Mesodermal cell (in vitro differentiated cells): ENCODE measurements at regions not wholly inside any gene's neighbourhood (a gene's known extent, or its start where the extent isn't known, plus 50 kb on each side); places are given as distances from the start of the nearest gene placed in this dataset.

Experiments
- H3K27ac ChIP-seq: 2 replicates; pipeline ENCODE4 v1.7.0; 2013; ENCODE audit warnings: mild to moderate bottlenecking, low read depth, low read length, moderate library complexity; ENCODE audit not compliant: severe bottlenecking
- H3K36me3 ChIP-seq: 2 replicates; pipeline ENCODE4 v1.7.1; 2013; ENCODE audit warnings: mild to moderate bottlenecking, low read length, moderate library complexity; ENCODE audit not compliant: control insufficient read depth, insufficient read depth
- H3K4me1 ChIP-seq: one replicate; pipeline ENCODE4 v1.7.1; 2013; ENCODE audit warnings: mild to moderate bottlenecking, low read length; ENCODE audit not compliant: insufficient read depth, control insufficient read depth, poor library complexity, severe bottlenecking
- H3K4me3 ChIP-seq: 2 replicates; pipeline ENCODE4 v1.7.0; 2013; ENCODE audit warnings: low read length, control low read depth, mild to moderate bottlenecking; ENCODE audit not compliant: insufficient read depth, poor library complexity, severe bottlenecking; ENCODE audit errors: extremely low read depth
- H3K9me3 ChIP-seq: 2 replicates; pipeline ENCODE4 v1.7.1; 2013; ENCODE audit warnings: mild to moderate bottlenecking, low read length, moderate library complexity; ENCODE audit not compliant: control insufficient read depth
- whole genome bisulfite sequencing, 2 experiments: methylation state at CpG; one replicate each; pipeline ENCODE4 v1.1.5; 2013; ENCODE audit warnings: missing lambda C conversion rate in 2 of 2; ENCODE audit not compliant: insufficient coverage in 2 of 2; 5-methylcytosine and 5-hydroxymethylcytosine counted together

- no peaks in the 10 kb centered on the region for H3K9me3 ChIP-seq
- no peaks in the 10 kb centered on the region for H3K36me3 ChIP-seq
- H3K4me3 ChIP-seq, result no peak overlapping the region
- no peaks in the 10 kb centered on the region for H3K4me1 ChIP-seq
- no peak overlapping the region for H3K27ac ChIP-seq
These were observed 209.0 kb upstream of the PLEKHG7 start for GRCh38 chr12:92493816-92494215.

- H3K27ac ChIP-seq, result no peak overlapping the region
- no peak overlapping the region for H3K4me3 ChIP-seq
- no peaks in the 10 kb centered on the region for H3K9me3 ChIP-seq
- WGBS, 2 experiments, result 100% methylated on average over 2 of the region's 2 CpGs
- no peaks in the 10 kb centered on the region for H3K36me3 ChIP-seq
- H3K4me1 ChIP-seq, result no peaks in the 10 kb centered on the region
These were observed 209.8 kb upstream of the PLEKHG7 start for GRCh38 chr12:92492995-92493394.

GRCh38 chr12:92492291-92492690 is 210.5 kb upstream of the PLEKHG7 start:
- no peaks in the 10 kb centered on the region for H3K36me3 ChIP-seq
- H3K4me3 ChIP-seq, result no peak overlapping the region
- no peak overlapping the region for H3K27ac ChIP-seq
- H3K4me1 ChIP-seq, result no peaks in the 10 kb centered on the region
- H3K9me3 ChIP-seq, result no peaks in the 10 kb centered on the region

GRCh38 chr12:92489781-92490180 is 213.0 kb upstream of the PLEKHG7 start:
- no peaks in the 10 kb centered on the region for H3K4me1 ChIP-seq
- H3K27ac ChIP-seq, result no peak overlapping the region
- no peak overlapping the region for H3K4me3 ChIP-seq
- no peaks in the 10 kb centered on the region for H3K9me3 ChIP-seq
- no peaks in the 10 kb centered on the region for H3K36me3 ChIP-seq
- 86 to 100% methylated on average over 2 of the region's 4 CpGs for WGBS, 2 experiments

- Histone ChIP-seq H3K4me1 (no peaks in the 10 kb centered on the region), H3K27ac (no peak overlapping the region), H3K9me3 (no peaks in the 10 kb centered on the region), H3K4me3 (no peak overlapping the region), H3K36me3 (no peaks in the 10 kb centered on the region)
- WGBS, 2 experiments, result 92% methylated on average over 4 of the region's 4 CpGs; no CpG with 5 or more reads in 1 of the 2 experiments
These were observed 214.1 kb upstream of the PLEKHG7 start for GRCh38 chr12:92488735-92489134.

- Histone ChIP-seq H3K4me1 (no peaks in the 10 kb centered on the region), H3K36me3 (no peaks in the 10 kb centered on the region), H3K27ac (no peak overlapping the region), H3K9me3 (no peaks in the 10 kb centered on the region), H3K4me3 (no peak overlapping the region)
These were observed 215.7 kb upstream of the PLEKHG7 start for GRCh38 chr12:92487138-92487485.

GRCh38 chr12:92486443-92487137 is 216.2 kb upstream of the PLEKHG7 start:
- Histone ChIP-seq H3K4me1 (no peaks in the 10 kb centered on the region), H3K4me3 (no peak overlapping the region), H3K9me3 (no peaks in the 10 kb centered on the region), H3K36me3 (no peaks in the 10 kb centered on the region), H3K27ac (no peak overlapping the region)
- WGBS, 2 experiments, result 82% methylated on average over 1 of the region's 3 CpGs; no CpG with 5 or more reads in 1 of the 2 experiments

GRCh38 chr12:92485351-92486348 is 217.1 kb upstream of the PLEKHG7 start:
- H3K9me3 ChIP-seq, result no peaks in the 10 kb centered on the region
- H3K36me3 ChIP-seq, result no peaks in the 10 kb centered on the region
- H3K4me3 ChIP-seq, result no peak overlapping the region
- 91 to 93% methylated on average over 5 of the region's 6 CpGs for WGBS, 2 experiments
- H3K4me1 ChIP-seq, result no peaks in the 10 kb centered on the region
- no peak overlapping the region for H3K27ac ChIP-seq

GRCh38 chr12:92482599-92482998 is 220.2 kb upstream of the PLEKHG7 start:
- H3K27ac ChIP-seq, result no peak overlapping the region
- no peaks in the 10 kb centered on the region for H3K36me3 ChIP-seq
- H3K4me1 ChIP-seq, result no peaks in the 10 kb centered on the region
- no peaks in the 10 kb centered on the region for H3K9me3 ChIP-seq
- H3K4me3 ChIP-seq, result no peak overlapping the region
- WGBS, 2 experiments, result 100% methylated on average over 1 of the region's 2 CpGs; no CpG with 5 or more reads in 1 of the 2 experiments

- Histone ChIP-seq H3K4me1 (no peaks in the 10 kb centered on the region), H3K9me3 (no peaks in the 10 kb centered on the region), H3K27ac (no peak overlapping the region), H3K36me3 (no peaks in the 10 kb centered on the region), H3K4me3 (no peak overlapping the region)
- WGBS, 2 experiments, result no CpG with 5 or more reads among the region's 2 CpGs
These were observed 221.7 kb upstream of the PLEKHG7 start for GRCh38 chr12:92481066-92481465.

GRCh38 chr12:92478692-92479091 is 224.1 kb upstream of the PLEKHG7 start:
- Histone ChIP-seq H3K4me1 (no peaks in the 10 kb centered on the region), H3K36me3 (no peaks in the 10 kb centered on the region), H3K9me3 (no peaks in the 10 kb centered on the region), H3K4me3 (no peak overlapping the region), H3K27ac (no peak overlapping the region)
- 75 to 86% methylated on average over 2 of the region's 2 CpGs for WGBS, 2 experiments
